GM18520 (cell line): ENCODE measurements at regions not wholly inside any gene's neighbourhood (a gene's known extent, or its start where the extent isn't known, plus 50 kb on each side); places are given as distances from the start of the nearest gene placed in this dataset.
"Not testable (repeated sequence)": the region's sequence is repeated elsewhere in the genome, so short reads cannot be mapped to it uniquely, and the experiment has no call there.

ENCODE experiments used
- ATAC-seq: cut with Tn5 transposase; IDR thresholded peaks from one replicate; pipeline ENCODE4 v1.9.1; 2021; ENCODE audit not compliant: unreplicated experiment

- ATAC-seq = not testable (repeated sequence)
Observed at GRCh38 chr9:78172610-78173009, 63.3 kb upstream of the CEP78 start.

- ATAC-seq = no peak
Observed at GRCh38 chr9:78171651-78172050, 64.2 kb upstream of the CEP78 start.

GRCh38 chr9:78169125-78169524 lies 66.8 kb upstream of the CEP78 start:
- no peak for ATAC-seq

GRCh38 chr9:78167356-78167755 lies 68.5 kb upstream of the CEP78 start:
- no peak for ATAC-seq

GRCh38 chr9:78163834-78164233 lies 72.0 kb upstream of the CEP78 start:
- no peak for ATAC-seq

- ATAC-seq = no peak
Observed at GRCh38 chr9:78158286-78158685, 77.6 kb upstream of the CEP78 start.

- ATAC-seq = no peak
Observed at GRCh38 chr9:78150983-78151356, 84.9 kb upstream of the CEP78 start.

GRCh38 chr9:78150312-78150982 lies 85.4 kb upstream of the CEP78 start:
- ATAC-seq = no peak

GRCh38 chr9:78149702-78150291 lies 86.1 kb upstream of the CEP78 start:
- ATAC-seq = no peak

GRCh38 chr9:78146241-78146640 lies 89.6 kb upstream of the CEP78 start:
- ATAC-seq = no peak

- no peak for ATAC-seq
Observed at GRCh38 chr9:78144663-78145377, 91.1 kb upstream of the CEP78 start.

GRCh38 chr9:78144008-78144381 lies 91.9 kb upstream of the CEP78 start:
- ATAC-seq = no peak

- no peak for ATAC-seq
Observed at GRCh38 chr9:78143281-78144007, 92.4 kb upstream of the CEP78 start.

GRCh38 chr9:78142264-78142663 lies 93.6 kb upstream of the CEP78 start:
- not testable (repeated sequence) for ATAC-seq

- ATAC-seq = no peak
Observed at GRCh38 chr9:78133751-78134150, 102.1 kb upstream of the CEP78 start.

GRCh38 chr9:78132701-78133058 lies 101.1 kb upstream of the GNAQ start:
- no peak for ATAC-seq

- no peak for ATAC-seq
Observed at GRCh38 chr9:78131969-78132700, 100.5 kb upstream of the GNAQ start.

GRCh38 chr9:78130853-78131252 lies 99.2 kb upstream of the GNAQ start:
- no peak for ATAC-seq

GRCh38 chr9:78130004-78130403 lies 98.4 kb upstream of the GNAQ start:
- no peak for ATAC-seq

GRCh38 chr9:78127279-78128225 lies 95.9 kb upstream of the GNAQ start:
- no peak for ATAC-seq
